ENCODE measurements at regions not wholly inside any gene's neighbourhood (a gene's known extent, or its start where the extent isn't known, plus 50 kb on each side); places are given as distances from the start of the nearest gene placed in this dataset.

GRCh38 chr3:124676236-124676635, 54.0 kb upstream of the UMPS start:
- no peak for DNase-seq (ENCODE audit: low read depth)

DNA sequence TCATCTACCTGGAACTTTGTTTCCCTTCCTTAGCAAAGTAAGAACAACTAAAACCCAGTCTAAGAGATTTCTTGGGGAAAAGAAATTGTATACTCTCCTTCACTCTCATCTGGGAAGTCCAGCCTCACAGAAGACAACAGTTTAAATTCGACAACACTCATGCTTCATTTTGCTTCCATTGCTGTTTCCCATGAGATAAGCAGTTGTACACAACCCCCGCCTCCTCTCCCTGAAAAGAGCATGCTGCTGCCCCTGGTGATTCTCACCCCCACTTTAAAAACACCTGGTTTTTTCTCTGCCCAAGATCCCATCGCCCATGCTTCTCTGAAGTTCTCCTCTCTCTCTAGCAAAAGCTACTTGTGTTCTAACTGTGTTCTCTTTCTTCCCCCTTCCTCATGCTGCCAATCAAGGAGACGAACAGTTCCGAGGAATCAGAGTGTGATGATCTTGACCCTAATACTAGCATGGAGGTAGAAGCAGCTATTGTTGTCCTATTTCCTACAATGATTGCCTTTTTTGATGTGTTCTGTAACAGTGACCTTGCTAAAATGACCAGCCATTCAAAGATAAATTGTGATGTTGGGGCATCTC, 51.1 kb upstream of the UMPS start:
- DNase-seq (ENCODE audit: low read depth) = no peak
